ENCODE measurements at regions not wholly inside any gene's neighbourhood (a gene's known extent, or its start where the extent isn't known, plus 50 kb on each side); places are given as distances from the start of the nearest gene placed in this dataset.
"Not testable (repeated sequence)": the region's sequence is repeated elsewhere in the genome, so short reads cannot be mapped to it uniquely, and the experiment has no call there.

GRCh38 chr5:176048671-176049070, 80.6 kb upstream of the THOC3 start:
- TF ChIP-seq, protein P1, sequence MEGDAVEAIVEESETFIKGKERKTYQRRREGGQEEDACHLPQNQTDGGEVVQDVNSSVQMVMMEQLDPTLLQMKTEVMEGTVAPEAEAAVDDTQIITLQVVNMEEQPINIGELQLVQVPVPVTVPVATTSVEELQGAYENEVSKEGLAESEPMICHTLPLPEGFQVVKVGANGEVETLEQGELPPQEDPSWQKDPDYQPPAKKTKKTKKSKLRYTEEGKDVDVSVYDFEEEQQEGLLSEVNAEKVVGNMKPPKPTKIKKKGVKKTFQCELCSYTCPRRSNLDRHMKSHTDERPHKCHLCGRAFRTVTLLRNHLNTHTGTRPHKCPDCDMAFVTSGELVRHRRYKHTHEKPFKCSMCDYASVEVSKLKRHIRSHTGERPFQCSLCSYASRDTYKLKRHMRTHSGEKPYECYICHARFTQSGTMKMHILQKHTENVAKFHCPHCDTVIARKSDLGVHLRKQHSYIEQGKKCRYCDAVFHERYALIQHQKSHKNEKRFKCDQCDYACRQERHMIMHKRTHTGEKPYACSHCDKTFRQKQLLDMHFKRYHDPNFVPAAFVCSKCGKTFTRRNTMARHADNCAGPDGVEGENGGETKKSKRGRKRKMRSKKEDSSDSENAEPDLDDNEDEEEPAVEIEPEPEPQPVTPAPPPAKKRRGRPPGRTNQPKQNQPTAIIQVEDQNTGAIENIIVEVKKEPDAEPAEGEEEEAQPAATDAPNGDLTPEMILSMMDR (IDR thresholded peaks at IDR 0.05; ENCODE audit: insufficient read depth, low read length), result not testable (repeated sequence)
- not testable (repeated sequence) for TF ChIP-seq POLR2AphosphoS5 (IDR thresholded peaks at IDR 0.05; ENCODE audit: low read depth); GABPA (IDR thresholded peaks at IDR 0.05; ENCODE audit: low read depth); SPI1 (IDR thresholded peaks at IDR 0.05; ENCODE audit: borderline replicate concordance, low read depth)
- TF ChIP-seq, protein P2, sequence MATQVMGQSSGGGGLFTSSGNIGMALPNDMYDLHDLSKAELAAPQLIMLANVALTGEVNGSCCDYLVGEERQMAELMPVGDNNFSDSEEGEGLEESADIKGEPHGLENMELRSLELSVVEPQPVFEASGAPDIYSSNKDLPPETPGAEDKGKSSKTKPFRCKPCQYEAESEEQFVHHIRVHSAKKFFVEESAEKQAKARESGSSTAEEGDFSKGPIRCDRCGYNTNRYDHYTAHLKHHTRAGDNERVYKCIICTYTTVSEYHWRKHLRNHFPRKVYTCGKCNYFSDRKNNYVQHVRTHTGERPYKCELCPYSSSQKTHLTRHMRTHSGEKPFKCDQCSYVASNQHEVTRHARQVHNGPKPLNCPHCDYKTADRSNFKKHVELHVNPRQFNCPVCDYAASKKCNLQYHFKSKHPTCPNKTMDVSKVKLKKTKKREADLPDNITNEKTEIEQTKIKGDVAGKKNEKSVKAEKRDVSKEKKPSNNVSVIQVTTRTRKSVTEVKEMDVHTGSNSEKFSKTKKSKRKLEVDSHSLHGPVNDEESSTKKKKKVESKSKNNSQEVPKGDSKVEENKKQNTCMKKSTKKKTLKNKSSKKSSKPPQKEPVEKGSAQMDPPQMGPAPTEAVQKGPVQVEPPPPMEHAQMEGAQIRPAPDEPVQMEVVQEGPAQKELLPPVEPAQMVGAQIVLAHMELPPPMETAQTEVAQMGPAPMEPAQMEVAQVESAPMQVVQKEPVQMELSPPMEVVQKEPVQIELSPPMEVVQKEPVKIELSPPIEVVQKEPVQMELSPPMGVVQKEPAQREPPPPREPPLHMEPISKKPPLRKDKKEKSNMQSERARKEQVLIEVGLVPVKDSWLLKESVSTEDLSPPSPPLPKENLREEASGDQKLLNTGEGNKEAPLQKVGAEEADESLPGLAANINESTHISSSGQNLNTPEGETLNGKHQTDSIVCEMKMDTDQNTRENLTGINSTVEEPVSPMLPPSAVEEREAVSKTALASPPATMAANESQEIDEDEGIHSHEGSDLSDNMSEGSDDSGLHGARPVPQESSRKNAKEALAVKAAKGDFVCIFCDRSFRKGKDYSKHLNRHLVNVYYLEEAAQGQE (IDR thresholded peaks at IDR 0.05; ENCODE audit: insufficient replicate concordance, low read depth), result not testable (repeated sequence)
